ENCODE measurements at regions not wholly inside any gene's neighbourhood (a gene's known extent, or its start where the extent isn't known, plus 50 kb on each side); places are given as distances from the start of the nearest gene placed in this dataset.

DNA sequence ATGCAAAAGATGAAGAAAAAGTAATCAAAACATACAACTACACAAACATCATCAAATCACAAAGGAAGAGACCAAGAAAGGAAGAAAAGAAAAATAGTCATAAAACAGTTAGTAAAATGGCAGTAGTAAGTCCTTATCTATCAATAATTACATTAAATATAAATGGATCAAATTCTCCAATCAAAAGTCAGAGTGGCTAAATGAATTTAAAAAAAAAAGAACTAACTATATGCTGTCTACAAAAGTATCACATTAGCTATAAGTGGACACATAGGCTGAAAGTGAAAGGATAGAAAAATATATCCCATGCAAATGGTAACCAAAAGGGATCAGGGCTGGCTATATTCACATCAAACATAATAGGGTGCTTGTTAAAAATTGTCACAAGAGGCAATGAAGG, 116.5 kb downstream of the NOL4 start:
- DNase-seq (ENCODE audit: low read depth) (no peak), FAIRE-seq (no peak)
- Histone ChIP-seq H3K27me3 (ENCODE audit: insufficient read depth, low read length) (no peaks in the 10 kb centered on the region), H3K4me1 (ENCODE audit: insufficient read depth, low read length) (no peaks in the 10 kb centered on the region), H2AFZ (ENCODE audit: low read depth, low read length) (no peak overlapping the region), H3K27ac (ENCODE audit: low read depth, low read length) (no peak overlapping the region), H3K4me2 (ENCODE audit: low read length) (no peak overlapping the region), H3K9ac (ENCODE audit: low read length) (no peak overlapping the region), H3K9me3 (ENCODE audit: insufficient read depth, low read depth, low read length) (no peaks in the 10 kb centered on the region), H3K4me3 (ENCODE audit: insufficient read depth, low read depth, low read length) (no peak overlapping the region), H3K79me2 (ENCODE audit: insufficient read depth, low read length) (no peaks in the 10 kb centered on the region), H4K20me1 (ENCODE audit: insufficient read depth, low read length) (no peaks in the 10 kb centered on the region), H3K36me3 (ENCODE audit: insufficient read depth, low read length) (no peaks in the 10 kb centered on the region)
- Mint-ChIP-seq H3K27me3 (ENCODE audit: low read depth, unreplicated experiment) (no peaks in the 10 kb centered on the region), H3K9me3 (ENCODE audit: unreplicated experiment) (peaks cover 8% of the 10 kb centered on the region), H3K4me3 (ENCODE audit: unreplicated experiment) (no peak overlapping the region), H3K4me1 (ENCODE audit: low read depth, unreplicated experiment) (no peaks in the 10 kb centered on the region), H3K36me3 (ENCODE audit: low read depth, unreplicated experiment) (no peaks in the 10 kb centered on the region), H3K27ac (ENCODE audit: unreplicated experiment) (no peak overlapping the region)
- TF ChIP-seq EZH2 (IDR thresholded peaks at IDR 0.05; ENCODE audit: insufficient read depth, low read length) = no peak
- TF ChIP-seq, protein P1, sequence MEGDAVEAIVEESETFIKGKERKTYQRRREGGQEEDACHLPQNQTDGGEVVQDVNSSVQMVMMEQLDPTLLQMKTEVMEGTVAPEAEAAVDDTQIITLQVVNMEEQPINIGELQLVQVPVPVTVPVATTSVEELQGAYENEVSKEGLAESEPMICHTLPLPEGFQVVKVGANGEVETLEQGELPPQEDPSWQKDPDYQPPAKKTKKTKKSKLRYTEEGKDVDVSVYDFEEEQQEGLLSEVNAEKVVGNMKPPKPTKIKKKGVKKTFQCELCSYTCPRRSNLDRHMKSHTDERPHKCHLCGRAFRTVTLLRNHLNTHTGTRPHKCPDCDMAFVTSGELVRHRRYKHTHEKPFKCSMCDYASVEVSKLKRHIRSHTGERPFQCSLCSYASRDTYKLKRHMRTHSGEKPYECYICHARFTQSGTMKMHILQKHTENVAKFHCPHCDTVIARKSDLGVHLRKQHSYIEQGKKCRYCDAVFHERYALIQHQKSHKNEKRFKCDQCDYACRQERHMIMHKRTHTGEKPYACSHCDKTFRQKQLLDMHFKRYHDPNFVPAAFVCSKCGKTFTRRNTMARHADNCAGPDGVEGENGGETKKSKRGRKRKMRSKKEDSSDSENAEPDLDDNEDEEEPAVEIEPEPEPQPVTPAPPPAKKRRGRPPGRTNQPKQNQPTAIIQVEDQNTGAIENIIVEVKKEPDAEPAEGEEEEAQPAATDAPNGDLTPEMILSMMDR (IDR thresholded peaks at IDR 0.05; ENCODE audit: insufficient read depth, low read depth, low read length) = no peak

DNA sequence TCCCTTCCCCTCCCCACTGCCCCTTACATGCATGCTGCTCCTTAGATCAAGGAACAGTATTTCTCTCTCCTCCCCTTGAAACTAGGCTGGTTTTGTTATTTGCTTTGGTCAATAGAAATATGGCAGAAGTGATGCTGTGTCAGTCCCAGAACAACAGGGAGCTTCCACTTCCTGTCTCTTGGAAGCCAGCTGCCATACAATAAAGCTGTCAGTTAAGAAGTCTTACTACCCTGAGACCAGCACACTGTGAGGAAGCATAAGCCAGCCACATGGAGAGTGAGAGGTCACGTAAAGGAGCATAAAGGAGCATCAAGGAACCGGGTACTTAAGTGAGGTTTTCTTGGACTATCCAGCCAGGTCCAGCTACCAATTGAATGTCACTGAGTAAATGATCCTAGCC, 126.6 kb downstream of the NOL4 start:
- H3K27ac ChIP-seq (ENCODE audit: low read depth, low read length) = no peak overlapping the region
- FAIRE-seq (no peak), DNase-seq (ENCODE audit: low read depth) (no peak)
- H3K4me2 ChIP-seq (ENCODE audit: low read length) = no peak overlapping the region
- H3K36me3 ChIP-seq (ENCODE audit: insufficient read depth, low read length) = no peaks in the 10 kb centered on the region
- Mint-ChIP-seq H3K27me3 (ENCODE audit: low read depth, unreplicated experiment) (no peaks in the 10 kb centered on the region), H3K27ac (ENCODE audit: unreplicated experiment) (no peak overlapping the region), H3K9me3 (ENCODE audit: unreplicated experiment) (no peaks in the 10 kb centered on the region), H3K4me1 (ENCODE audit: low read depth, unreplicated experiment) (no peaks in the 10 kb centered on the region), H3K36me3 (ENCODE audit: low read depth, unreplicated experiment) (no peaks in the 10 kb centered on the region), H3K4me3 (ENCODE audit: unreplicated experiment) (no peak overlapping the region)
- no peaks in the 10 kb centered on the region for H3K4me1 ChIP-seq (ENCODE audit: insufficient read depth, low read length)
- H3K27me3 ChIP-seq (ENCODE audit: insufficient read depth, low read length) = no peaks in the 10 kb centered on the region
- no peaks in the 10 kb centered on the region for H4K20me1 ChIP-seq (ENCODE audit: insufficient read depth, low read length)
- no peaks in the 10 kb centered on the region for H3K79me2 ChIP-seq (ENCODE audit: insufficient read depth, low read length)
- H3K4me3 ChIP-seq (ENCODE audit: insufficient read depth, low read depth, low read length) = no peak overlapping the region
- no peak overlapping the region for H2AFZ ChIP-seq (ENCODE audit: low read depth, low read length)
- no peaks in the 10 kb centered on the region for H3K9me3 ChIP-seq (ENCODE audit: insufficient read depth, low read depth, low read length)
- TF ChIP-seq, protein P1 (IDR thresholded peaks at IDR 0.05; ENCODE audit: insufficient read depth, low read depth, low read length) = no peak
- no peak for TF ChIP-seq EZH2 (IDR thresholded peaks at IDR 0.05; ENCODE audit: insufficient read depth, low read length)
- no peak overlapping the region for H3K9ac ChIP-seq (ENCODE audit: low read length)

DNA sequence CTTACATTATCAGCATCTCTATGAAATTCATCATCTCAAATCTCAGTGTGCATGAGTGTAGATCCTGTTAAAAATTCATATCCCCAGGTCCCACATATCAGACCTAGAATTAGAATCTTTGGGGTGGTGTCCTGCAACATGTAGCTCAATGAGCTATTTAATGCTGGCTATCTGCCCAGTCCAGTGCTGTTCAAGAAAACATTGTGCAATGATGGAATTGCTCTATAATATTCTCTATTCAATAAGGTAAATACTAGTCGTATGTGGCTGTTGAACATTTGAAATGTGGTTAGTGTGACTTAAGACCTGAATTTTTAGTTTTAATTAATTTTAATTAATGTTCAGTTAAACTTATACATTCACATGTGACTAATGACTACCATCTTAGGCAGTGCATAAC, 127.4 kb downstream of the NOL4 start:
- no peak for FAIRE-seq
- H3K9ac ChIP-seq (ENCODE audit: low read length) = no peak overlapping the region
- DNase-seq (ENCODE audit: low read depth) = no peak
- no peaks in the 10 kb centered on the region for H4K20me1 ChIP-seq (ENCODE audit: insufficient read depth, low read length)
- no peak overlapping the region for H2AFZ ChIP-seq (ENCODE audit: low read depth, low read length)
- H3K36me3 Mint-ChIP-seq (ENCODE audit: low read depth, unreplicated experiment) = no peaks in the 10 kb centered on the region
- no peaks in the 10 kb centered on the region for H3K4me1 ChIP-seq (ENCODE audit: insufficient read depth, low read length)
- no peaks in the 10 kb centered on the region for H3K36me3 ChIP-seq (ENCODE audit: insufficient read depth, low read length)
- H3K4me2 ChIP-seq (ENCODE audit: low read length) = no peak overlapping the region
- H3K4me3 Mint-ChIP-seq (ENCODE audit: unreplicated experiment) = no peak overlapping the region
- no peaks in the 10 kb centered on the region for H3K27me3 ChIP-seq (ENCODE audit: insufficient read depth, low read length)
- H3K27ac ChIP-seq (ENCODE audit: low read depth, low read length) = no peak overlapping the region
- no peaks in the 10 kb centered on the region for H3K27me3 Mint-ChIP-seq (ENCODE audit: low read depth, unreplicated experiment)
- H3K4me3 ChIP-seq (ENCODE audit: insufficient read depth, low read depth, low read length) = no peak overlapping the region
- no peaks in the 10 kb centered on the region for H3K79me2 ChIP-seq (ENCODE audit: insufficient read depth, low read length)
- no peaks in the 10 kb centered on the region for H3K9me3 Mint-ChIP-seq (ENCODE audit: unreplicated experiment)
- TF ChIP-seq EZH2 (IDR thresholded peaks at IDR 0.05; ENCODE audit: insufficient read depth, low read length) = no peak
- TF ChIP-seq, protein P1 (IDR thresholded peaks at IDR 0.05; ENCODE audit: insufficient read depth, low read depth, low read length) = no peak
- no peaks in the 10 kb centered on the region for H3K4me1 Mint-ChIP-seq (ENCODE audit: low read depth, unreplicated experiment)
- H3K9me3 ChIP-seq (ENCODE audit: insufficient read depth, low read depth, low read length) = no peaks in the 10 kb centered on the region
- H3K27ac Mint-ChIP-seq (ENCODE audit: unreplicated experiment) = no peak overlapping the region

Data from astrocyte (in vitro differentiated cells and primary cell).